Keratinocyte (primary cell): ENCODE measurements at regions not wholly inside any gene's neighbourhood (a gene's known extent, or its start where the extent isn't known, plus 50 kb on each side); places are given as distances from the start of the nearest gene placed in this dataset.

Source experiments
- CTCF ChIP-seq, 3 experiments: IDR thresholded peaks in 1 of 3; conservative IDR thresholded peaks in 1 of 3; optimal IDR thresholded peaks in 1 of 3; 2 replicates in 2 of 3; 3 replicates in 1 of 3; pipeline versions ENCODE3 to v1.5.1; 2011; ENCODE audit warnings: low read length in 3 of 3, mild to moderate bottlenecking in 3 of 3, moderate library complexity in 2 of 3, control low read depth in 1 of 3, inconsistent platforms in 1 of 3; ENCODE audit not compliant: insufficient read depth in 2 of 3; ENCODE audit errors: extremely low read depth in 1 of 3
- EZH2 ChIP-seq: IDR thresholded peaks from one replicate; pipeline ENCODE4 v1.6.1; 2012; ENCODE audit warnings: inconsistent platforms, mild to moderate bottlenecking, low read length, moderate library complexity

DNA sequence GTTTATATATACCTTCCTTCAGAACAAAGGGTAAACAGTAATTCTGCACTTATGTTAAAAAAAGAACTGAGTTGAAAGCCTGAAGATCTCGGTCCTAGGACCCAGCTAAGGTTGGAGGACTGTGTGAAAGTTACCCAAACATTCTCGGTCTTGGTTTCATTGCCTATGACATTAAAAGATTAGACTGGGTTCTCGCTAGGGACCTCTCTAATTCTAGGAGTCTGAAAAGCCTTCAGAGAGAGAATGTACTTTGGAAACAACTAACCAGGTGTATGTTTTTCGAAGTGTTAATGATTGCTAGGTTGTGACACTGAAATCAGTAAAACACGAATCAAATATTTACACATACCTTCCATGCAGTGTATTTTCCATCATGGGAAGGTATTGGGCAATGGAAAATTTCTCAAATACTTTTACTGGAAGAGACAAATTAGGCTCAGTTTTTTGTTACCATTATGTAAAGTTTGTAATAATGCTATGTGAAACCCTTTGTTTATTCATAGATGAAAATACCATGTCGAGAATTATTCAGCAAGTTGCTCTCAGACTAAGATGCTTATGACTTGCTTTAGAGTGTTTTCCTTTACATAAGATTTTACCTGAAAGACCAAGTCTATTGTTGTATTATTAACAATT, 113.7 kb upstream of the LOC128125822 start:
- TF ChIP-seq CTCF (optimal IDR thresholded peaks at IDR 0.05 in 1 of 3, IDR thresholded peaks at IDR 0.05 in 1 of 3, conservative IDR thresholded peaks at IDR 0.05 in 1 of 3; ENCODE audit: extremely low read depth in 1 of 3, insufficient read depth in 2 of 3, low read length in 3 of 3): no peak
- TF ChIP-seq EZH2: no peak
